ENCODE measurements at regions not wholly inside any gene's neighbourhood (a gene's known extent, or its start where the extent isn't known, plus 50 kb on each side); places are given as distances from the start of the nearest gene placed in this dataset.

GRCh38 chr5:56328753-56329560 lies 95.8 kb upstream of the ANKRD55 start:
- ATAC-seq (peak; percentile 80), DNase-seq (no peak)
- no peak for TF ChIP-seq CTCF (IDR thresholded peaks at IDR 0.05)
- intact Hi-C loops (cut with DNase I): no loop called here
- Histone ChIP-seq H3K4me1 (no peaks in the 10 kb centered on the region), H3K4me3 (no peak overlapping the region), H3K27me3 (no peaks in the 10 kb centered on the region), H3K36me3 (no peaks in the 10 kb centered on the region), H3K9me3 (no peaks in the 10 kb centered on the region), H3K27ac (no peak overlapping the region)

GRCh38 chr5:56327809-56328208 lies 94.7 kb upstream of the ANKRD55 start:
- Histone ChIP-seq H3K4me1 (no peaks in the 10 kb centered on the region), H3K27ac (no peak overlapping the region), H3K27me3 (no peaks in the 10 kb centered on the region), H3K36me3 (no peaks in the 10 kb centered on the region), H3K4me3 (no peak overlapping the region), H3K9me3 (no peaks in the 10 kb centered on the region)
- DNase-seq (no peak), ATAC-seq (no peak)
- intact Hi-C loops (cut with DNase I): no loop called here
- no peak for TF ChIP-seq CTCF (IDR thresholded peaks at IDR 0.05)

GRCh38 chr5:56326770-56327169 lies 93.6 kb upstream of the ANKRD55 start:
- Histone ChIP-seq H3K27me3 (no peaks in the 10 kb centered on the region), H3K27ac (no peak overlapping the region), H3K36me3 (no peaks in the 10 kb centered on the region), H3K9me3 (no peaks in the 10 kb centered on the region), H3K4me1 (no peaks in the 10 kb centered on the region), H3K4me3 (no peak overlapping the region)
- no peak for TF ChIP-seq CTCF (IDR thresholded peaks at IDR 0.05)
- intact Hi-C loops (cut with DNase I): no loop called here
- ATAC-seq (no peak), DNase-seq (no peak)

GRCh38 chr5:56326116-56326515 lies 93.0 kb upstream of the ANKRD55 start:
- H3K4me1 ChIP-seq: no peaks in the 10 kb centered on the region
- H3K4me3 ChIP-seq: no peak overlapping the region
- DNase-seq (no peak), ATAC-seq (no peak)
- intact Hi-C loops (cut with DNase I): no loop called here
- H3K27me3 ChIP-seq: no peaks in the 10 kb centered on the region
- TF ChIP-seq CTCF (IDR thresholded peaks at IDR 0.05): no peak
- H3K36me3 ChIP-seq: no peaks in the 10 kb centered on the region
- H3K27ac ChIP-seq: no peak overlapping the region
- H3K9me3 ChIP-seq: no peaks in the 10 kb centered on the region

- ATAC-seq (no peak), DNase-seq (no peak)
- Histone ChIP-seq H3K4me3 (no peak overlapping the region), H3K36me3 (no peaks in the 10 kb centered on the region), H3K9me3 (no peaks in the 10 kb centered on the region), H3K27ac (no peak overlapping the region), H3K4me1 (no peaks in the 10 kb centered on the region), H3K27me3 (no peaks in the 10 kb centered on the region)
- intact Hi-C loops (cut with DNase I): no loop called here
- no peak for TF ChIP-seq CTCF (IDR thresholded peaks at IDR 0.05)
Measured at GRCh38 chr5:56325039-56325438, 91.9 kb upstream of the ANKRD55 start.

All from left lung (tissue), 4 donors.